NCI-H526 treated with DMSO at 0.1 percent for 48 hours (cell line): ENCODE measurements at regions not wholly inside any gene's neighbourhood (a gene's known extent, or its start where the extent isn't known, plus 50 kb on each side); places are given as distances from the start of the nearest gene placed in this dataset.
"Not testable (repeated sequence)": the region's sequence is repeated elsewhere in the genome, so short reads cannot be mapped to it uniquely, and the experiment has no call there.

Source experiments
- DNase-seq: peaks from one replicate; lab custom pipeline; 2025; lab: John Stamatoyannopoulos, UW

DNA sequence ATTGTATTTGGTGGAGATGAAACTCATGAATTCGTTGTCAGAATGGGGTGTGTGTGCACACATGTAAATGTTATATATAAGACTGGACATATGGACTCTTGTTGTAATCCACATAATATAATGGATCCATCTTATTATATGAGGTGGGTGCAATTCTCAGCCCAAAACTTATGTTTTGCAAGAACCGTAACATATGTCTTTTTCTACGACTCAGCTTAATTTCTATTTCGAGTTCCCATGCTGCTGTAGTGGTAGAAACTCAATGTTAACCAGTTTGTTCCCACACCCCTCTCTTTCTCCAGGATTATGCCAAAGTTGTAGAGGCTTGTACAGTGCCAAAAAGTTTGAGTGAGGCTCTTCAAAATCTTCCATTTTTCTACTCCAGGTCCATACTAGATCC lies 112.5 kb upstream of the SPOPL start:
- no peak for DNase-seq

GRCh38 chr2:138390316-138390945 lies 111.1 kb upstream of the SPOPL start:
- DNase-seq: no peak

- DNase-seq: no peak
These were observed 109.6 kb upstream of the SPOPL start for GRCh38 chr2:138391946-138392345.

DNA sequence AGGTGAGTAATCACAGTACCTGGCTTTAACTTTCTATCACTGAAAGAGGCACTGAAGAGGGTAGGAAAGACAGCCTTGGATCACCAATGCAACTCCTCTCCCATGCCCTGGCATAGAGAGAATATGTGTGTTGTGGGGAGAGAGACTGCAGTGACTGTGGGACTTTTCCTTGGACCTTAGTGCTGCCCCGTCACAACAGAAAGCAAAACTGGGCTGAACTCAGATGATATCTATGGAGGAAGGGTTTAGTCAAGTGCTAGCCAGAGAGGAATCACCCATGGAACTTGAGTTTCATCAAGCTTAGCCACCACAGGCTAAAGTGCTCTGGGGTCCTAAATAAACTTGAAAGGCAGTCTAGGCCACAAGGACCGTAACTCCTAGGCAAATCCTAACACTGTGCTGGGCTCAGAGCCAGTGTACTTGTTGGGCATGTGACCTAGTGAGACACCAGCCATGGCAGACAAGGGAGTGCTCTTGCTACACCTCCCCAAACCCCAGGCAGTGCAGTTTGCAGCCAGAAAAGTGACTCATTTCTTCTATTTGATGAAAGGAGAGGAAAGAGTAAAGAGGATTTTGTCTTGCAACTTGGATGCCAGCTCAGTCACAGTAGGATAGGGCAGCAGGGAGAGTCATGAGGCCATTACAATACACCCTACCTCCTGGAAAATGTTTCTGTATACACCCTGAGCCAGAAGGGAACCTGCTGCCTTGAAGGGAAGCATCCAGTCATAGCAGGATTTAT lies 105.8 kb upstream of the SPOPL start:
- no peak for DNase-seq

DNA sequence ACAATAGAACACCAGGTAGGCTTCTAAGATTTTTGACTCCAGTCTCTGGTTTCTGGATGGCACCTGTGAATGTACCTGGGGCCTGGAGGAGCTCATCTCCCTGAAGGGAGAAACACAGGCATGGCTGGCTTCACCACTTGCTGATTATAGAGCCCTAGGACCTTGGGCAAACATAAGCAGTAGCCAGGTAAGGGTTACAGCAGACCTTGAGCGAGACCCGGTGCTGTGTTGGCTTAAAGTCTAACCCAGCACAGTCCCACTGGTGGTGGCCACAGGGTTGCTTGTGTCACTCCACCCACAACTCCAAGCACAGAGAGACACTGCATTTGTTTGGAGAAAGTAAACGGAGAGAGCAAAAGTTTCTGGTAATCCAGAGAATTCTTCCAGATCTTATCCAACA lies 104.7 kb upstream of the SPOPL start:
- DNase-seq: no peak

DNA sequence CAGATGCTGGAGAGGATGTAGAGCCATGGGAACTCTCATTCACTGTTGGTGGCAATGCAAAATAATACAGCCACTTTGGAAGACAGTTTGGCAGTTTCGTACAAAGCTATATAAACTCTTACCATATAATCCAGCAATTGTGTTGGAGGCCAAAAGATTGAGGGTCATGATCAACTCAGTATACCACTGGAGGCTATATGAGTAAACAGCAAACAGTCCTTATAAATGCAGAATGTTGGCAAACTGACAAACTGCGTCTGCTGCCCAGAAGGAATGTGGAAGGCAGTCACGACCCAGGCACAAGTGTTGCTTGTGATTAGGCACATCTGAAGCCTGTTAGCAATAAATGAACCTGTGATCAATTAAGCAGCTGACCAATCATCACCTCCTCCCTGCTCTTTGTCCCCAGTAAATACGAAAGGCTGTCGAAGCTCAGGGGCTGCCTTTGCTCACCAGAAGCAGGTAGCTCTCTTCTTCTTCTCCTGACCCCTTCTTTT lies 98.1 kb upstream of the SPOPL start:
- no peak for DNase-seq

DNA sequence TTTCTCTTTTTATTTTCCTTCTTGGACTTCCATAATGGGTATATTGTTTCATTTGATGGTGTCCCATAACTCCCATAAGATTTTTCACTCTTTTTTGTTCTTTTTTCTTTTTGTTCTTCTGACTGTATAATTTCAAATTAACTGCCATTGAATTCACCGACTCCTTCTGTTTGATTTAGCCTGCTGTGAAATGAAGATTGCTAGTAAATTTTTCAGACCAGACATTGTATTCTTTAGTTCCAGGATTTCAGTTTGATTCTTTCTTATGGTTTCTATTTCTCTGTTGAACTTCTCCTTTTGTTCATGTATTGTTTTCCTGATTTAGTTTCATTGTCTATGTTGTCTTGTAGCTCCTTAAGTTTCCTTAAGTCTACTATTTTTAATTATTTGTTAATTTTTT lies 87.6 kb upstream of the SPOPL start:
- DNase-seq: no peak

DNA sequence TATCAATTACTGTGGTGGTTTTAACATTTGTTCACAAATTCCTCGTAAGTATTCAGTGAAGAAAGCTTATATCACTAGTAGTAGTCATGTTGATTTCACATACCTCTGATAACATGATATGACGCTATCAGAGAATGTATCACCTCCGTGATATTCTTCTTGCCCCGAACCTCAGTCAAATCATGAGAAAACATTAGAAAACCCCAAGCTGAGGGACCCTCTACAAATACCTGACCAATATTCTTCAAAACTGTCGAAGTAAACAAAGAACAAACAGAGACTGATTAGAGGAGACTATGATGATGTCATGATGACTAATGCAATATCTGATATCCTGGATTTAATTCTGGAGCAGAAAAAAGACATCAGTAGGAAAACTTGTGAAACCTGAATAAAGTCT lies 85.6 kb upstream of the SPOPL start:
- DNase-seq: no peak

DNA sequence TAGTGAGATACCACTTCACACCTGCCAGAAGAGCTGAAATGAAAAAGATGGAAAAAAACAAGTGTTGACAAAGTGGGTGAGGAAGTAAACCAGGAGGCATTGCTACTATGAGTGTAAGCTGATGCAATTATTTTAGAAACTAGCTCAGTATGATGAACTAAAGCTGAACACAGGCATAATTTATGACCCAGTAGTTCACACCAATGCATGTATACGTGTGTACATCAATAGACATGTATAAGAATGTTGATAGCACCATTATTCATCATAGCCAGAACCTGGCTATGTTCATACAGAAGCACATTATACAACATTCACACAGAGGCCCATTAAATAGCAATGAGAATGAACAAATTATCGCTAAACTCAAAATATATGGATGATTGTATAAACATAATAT lies 83.1 kb upstream of the SPOPL start:
- no peak for DNase-seq

DNA sequence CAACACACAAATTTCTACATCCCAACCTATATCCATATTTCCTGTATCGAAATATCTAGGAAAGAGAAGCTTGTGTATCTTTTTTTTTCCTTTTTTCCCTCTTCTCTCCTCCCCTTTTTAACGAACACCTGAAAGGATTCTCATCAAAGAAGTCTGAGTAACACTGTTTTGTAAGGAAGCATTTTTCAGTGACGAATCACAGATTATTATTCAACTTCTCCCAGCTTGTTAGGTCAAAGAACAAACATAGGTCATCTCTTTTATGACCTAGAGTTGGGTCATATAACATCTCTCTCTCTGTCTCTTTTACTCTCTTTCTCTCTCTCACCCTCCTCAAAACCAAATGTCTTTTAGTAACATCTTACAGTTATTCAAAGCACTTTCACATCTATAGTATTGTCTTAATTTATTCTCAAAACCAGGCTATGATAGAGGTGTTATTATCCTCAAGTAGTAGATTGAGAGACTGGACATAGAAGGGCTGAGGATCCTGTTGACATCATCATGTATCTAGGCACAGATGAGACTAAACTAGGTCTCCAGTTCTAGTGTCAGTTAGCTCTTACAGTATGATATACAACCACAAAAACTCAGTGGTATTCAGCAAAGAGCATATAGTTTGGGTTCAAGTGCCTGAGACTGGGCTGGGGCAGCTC lies 80.1 kb upstream of the SPOPL start:
- no peak for DNase-seq

DNA sequence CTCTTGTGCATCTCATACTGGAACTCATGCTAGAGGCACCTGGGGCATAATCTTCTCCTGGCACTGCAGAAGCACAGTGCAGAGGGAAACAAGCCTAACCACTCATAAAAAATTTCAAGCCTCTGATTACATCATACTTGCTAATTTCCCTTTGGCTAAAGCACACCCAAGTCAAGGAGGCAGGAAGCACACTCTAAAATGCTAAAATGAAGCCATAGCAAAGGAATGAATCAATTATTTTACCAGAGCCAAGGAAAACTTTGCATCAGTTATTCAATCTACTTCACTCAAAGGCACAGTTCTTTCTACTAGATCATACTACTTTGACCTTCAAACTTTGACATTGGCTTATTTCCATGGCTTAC lies 79.6 kb upstream of the SPOPL start:
- DNase-seq: no peak

DNA sequence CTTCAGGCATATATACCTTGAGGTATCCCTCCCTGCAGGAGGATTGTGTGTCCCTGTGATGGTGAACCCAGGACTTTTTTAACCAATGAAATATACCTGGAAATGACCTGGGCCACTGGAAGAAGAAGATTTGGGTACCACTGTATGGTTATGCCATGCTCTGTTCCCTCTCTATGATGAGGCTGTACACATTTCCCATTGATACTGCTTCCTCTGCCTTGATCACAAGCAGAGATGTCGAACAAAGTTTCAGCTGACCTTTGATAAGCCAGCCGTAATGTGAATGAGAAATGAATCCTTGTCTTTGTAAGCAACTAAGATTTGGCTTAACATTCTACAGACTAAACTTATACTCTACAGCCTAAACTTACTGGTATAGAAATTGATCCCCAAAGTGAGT lies 78.4 kb upstream of the SPOPL start:
- no peak for DNase-seq

DNA sequence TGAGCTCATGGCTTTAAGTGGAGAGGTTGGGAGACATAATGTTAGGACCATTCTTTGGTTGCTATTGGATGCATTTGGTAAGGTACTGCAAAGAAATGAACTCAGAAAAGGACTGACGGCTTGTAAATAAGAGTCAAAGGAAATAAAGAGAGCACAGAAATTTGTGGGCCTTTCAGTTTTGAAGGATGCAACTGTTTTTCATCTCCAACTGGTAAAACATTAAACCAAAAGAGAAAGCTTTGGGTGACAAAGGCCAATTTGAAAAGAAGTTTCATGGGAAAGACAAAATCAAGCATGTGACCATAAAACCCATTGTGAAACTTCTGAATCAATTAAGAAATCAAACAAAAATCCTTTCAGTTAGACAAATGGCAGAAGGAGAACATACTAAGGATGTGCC lies 77.8 kb upstream of the SPOPL start:
- no peak for DNase-seq

DNA sequence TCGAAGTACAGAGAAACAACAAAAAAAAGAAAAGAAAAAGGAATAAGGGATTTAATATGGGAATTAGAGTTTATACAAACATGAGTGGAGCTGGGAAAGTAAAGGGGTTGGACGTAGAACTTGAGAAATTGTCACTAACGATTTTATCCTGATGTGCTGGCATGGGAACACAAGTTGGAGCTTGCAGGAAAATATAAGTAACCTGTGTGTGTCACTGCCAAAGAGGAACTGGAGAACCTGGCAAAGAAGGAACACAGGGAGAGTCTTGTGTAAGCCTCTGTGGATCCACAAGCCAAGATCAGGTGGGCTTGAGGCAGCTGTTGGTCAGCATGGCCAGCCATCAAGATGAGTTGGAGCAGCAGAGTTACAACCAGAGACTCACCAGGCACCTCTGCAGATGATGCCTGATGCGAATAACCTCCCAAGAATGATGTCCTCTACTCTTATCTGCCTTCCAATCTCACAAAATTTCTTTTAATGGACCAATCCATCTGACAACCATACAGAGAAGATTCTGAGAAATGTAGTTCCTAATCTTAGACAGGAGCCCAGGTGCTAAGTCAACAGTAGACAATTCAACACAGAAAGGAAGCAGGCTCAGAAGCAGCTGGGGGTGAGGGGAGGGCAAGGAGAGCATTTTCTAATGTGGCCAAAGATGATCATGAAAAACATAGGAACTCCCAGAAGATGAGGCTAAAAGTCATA lies 77.0 kb upstream of the SPOPL start:
- DNase-seq: no peak

- DNase-seq: not testable (repeated sequence)
These were observed 75.5 kb upstream of the SPOPL start for GRCh38 chr2:138426116-138426515.

DNA sequence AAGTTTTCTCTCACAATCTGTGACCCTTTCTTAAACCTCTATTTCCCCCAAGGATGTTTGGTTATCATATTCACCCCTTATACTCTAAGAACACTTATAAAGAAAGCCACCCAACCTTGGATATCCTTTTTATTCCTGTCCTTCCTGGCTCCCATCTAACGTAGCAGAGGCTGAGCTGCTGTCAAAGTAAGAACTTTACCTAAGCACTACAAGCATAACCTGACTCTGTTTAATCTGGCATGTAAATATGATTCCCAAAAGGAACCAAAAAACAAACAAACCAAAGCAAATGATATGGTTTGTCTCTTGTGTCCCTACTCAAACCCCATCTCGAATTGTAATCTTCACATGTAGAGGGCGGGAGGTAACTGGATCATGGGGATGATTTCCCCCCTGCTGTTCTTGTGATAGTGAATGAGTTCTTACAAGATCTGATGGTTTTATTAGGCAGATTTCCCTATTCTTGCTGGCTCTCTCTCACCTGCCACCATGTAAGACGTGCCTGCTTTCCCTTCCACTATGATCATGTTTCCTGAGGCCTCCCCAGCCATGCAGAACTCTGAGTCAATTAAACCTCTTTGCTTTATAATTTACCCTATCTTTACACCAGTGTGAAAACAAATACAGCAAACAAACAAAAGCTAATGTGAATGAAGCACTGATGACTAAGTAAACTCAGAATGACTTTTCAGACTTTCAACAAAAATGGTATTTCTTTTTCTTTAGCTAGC lies 72.7 kb upstream of the SPOPL start:
- no peak for DNase-seq

DNA sequence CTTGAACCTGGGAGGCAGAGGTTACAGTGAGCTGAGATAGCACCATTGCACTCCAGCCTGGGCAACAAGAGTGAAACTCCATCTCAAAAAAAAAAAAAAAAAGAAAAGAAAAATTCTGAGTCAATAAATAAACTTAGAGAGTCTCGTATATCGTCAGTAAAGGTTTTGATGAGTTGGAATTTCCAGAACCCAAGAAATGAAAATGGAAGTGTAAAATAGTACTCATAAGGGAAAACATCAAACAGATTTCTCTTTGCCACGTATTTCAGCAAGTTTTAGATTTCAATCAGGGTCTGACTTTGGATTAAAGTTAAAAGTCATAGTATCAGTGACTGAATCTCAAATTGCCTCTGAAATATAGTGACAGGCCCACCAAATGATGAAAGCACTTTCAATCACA lies 71.4 kb upstream of the SPOPL start:
- no peak for DNase-seq

GRCh38 chr2:138432971-138433370 lies 68.6 kb upstream of the SPOPL start:
- DNase-seq: no peak

GRCh38 chr2:138433995-138434951 lies 67.3 kb upstream of the SPOPL start:
- no peak for DNase-seq

DNA sequence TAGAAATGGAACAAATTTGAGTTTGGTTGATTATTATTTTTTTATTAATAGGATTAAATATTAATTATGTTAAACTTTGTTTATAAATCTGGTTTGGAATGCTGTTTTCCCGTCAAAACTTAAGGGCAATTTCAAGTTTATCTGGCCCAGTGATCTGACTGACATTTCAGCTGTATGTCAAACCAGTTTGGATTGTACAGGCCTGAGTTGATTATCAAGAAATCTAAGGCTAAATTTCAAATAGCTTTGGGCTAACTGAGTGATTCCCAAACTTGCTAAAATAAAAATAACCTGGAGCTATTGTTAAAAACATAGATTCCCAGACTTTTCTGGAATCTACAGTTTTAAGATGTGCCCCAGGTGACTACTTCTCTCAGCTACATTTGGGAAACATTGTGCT lies 65.9 kb upstream of the SPOPL start:
- DNase-seq: no peak

DNA sequence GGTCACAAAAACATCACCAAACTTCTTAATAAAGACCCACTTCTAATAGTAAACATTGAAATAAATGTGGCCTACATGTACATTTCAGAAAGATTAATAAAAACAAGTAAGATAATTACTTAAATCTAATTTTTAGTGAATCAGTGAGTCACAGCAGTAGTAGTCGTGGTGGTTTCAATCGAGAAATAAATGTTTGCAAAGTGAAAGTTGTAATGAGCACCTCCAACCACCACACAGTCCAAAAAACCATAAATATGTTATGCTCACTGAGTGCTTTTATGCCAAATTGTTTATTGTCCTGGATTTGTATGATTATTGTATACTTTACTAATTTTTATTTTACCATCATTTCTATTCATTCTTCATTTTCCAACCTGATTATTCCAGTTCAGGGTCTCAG lies 61.8 kb upstream of the SPOPL start:
- no peak for DNase-seq
